ENCODE measurements at regions not wholly inside any gene's neighbourhood (a gene's known extent, or its start where the extent isn't known, plus 50 kb on each side); places are given as distances from the start of the nearest gene placed in this dataset.
"Not testable (repeated sequence)": the region's sequence is repeated elsewhere in the genome, so short reads cannot be mapped to it uniquely, and the experiment has no call there.

GRCh38 chr1:213514408-213515179 lies 463.6 kb downstream of the RPS6KC1 start:
- not testable (repeated sequence) for H3K9me3 ChIP-seq (ENCODE audit: control insufficient read depth in 3 of 3, low read length in 3 of 3); H3K4me3 ChIP-seq (ENCODE audit: low read length in 3 of 3); H3K9ac ChIP-seq (ENCODE audit: low read depth in 1 of 3, low read length in 3 of 3); H3K27ac ChIP-seq (ENCODE audit: low read depth, low read length); H3K36me3 ChIP-seq (ENCODE audit: control insufficient read depth in 3 of 3, insufficient read depth in 3 of 3, low read length in 3 of 3); H3K27me3 ChIP-seq (ENCODE audit: control insufficient read depth in 3 of 3, insufficient read depth in 3 of 3, low read length in 3 of 3); H3K4me1 ChIP-seq (ENCODE audit: control insufficient read depth in 3 of 3, insufficient read depth in 3 of 3, low read length in 3 of 3)

- Histone ChIP-seq H3K4me3 (ENCODE audit: low read length in 3 of 3) (no peak overlapping the region), H3K4me1 (ENCODE audit: control insufficient read depth in 3 of 3, insufficient read depth in 3 of 3, low read length in 3 of 3) (no peaks in the 10 kb centered on the region), H3K27me3 (ENCODE audit: control insufficient read depth in 3 of 3, insufficient read depth in 3 of 3, low read length in 3 of 3) (no peaks in the 10 kb centered on the region), H3K9me3 (ENCODE audit: control insufficient read depth in 3 of 3, low read length in 3 of 3) (peaks cover 0 to 4% (median 0%) of the 10 kb centered on the region in 3 donors), H3K9ac (ENCODE audit: low read depth in 1 of 3, low read length in 3 of 3) (no peak overlapping the region), H3K36me3 (ENCODE audit: control insufficient read depth in 3 of 3, insufficient read depth in 3 of 3, low read length in 3 of 3) (no peaks in the 10 kb centered on the region), H3K27ac (ENCODE audit: low read depth, low read length) (no peak overlapping the region)
Measured at GRCh38 chr1:213519098-213519497, 468.1 kb downstream of the RPS6KC1 start.

- no peaks in the 10 kb centered on the region for H3K4me1 ChIP-seq (ENCODE audit: control insufficient read depth in 3 of 3, insufficient read depth in 3 of 3, low read length in 3 of 3)
- no peaks in the 10 kb centered on the region for H3K36me3 ChIP-seq (ENCODE audit: control insufficient read depth in 3 of 3, insufficient read depth in 3 of 3, low read length in 3 of 3)
- peaks cover 0 to 4% (median 0%) of the 10 kb centered on the region in 3 donors for H3K9me3 ChIP-seq (ENCODE audit: control insufficient read depth in 3 of 3, low read length in 3 of 3)
- no peak overlapping the region for H3K27ac ChIP-seq (ENCODE audit: low read depth, low read length)
- no peaks in the 10 kb centered on the region for H3K27me3 ChIP-seq (ENCODE audit: control insufficient read depth in 3 of 3, insufficient read depth in 3 of 3, low read length in 3 of 3)
- no peak overlapping the region for H3K9ac ChIP-seq (ENCODE audit: low read depth in 1 of 3, low read length in 3 of 3)
- no peak overlapping the region for H3K4me3 ChIP-seq (ENCODE audit: low read length in 3 of 3)
Measured at GRCh38 chr1:213521206-213521605, 466.6 kb upstream of the PROX1 start.

GRCh38 chr1:213523781-213524398 lies 463.9 kb upstream of the PROX1 start:
- Histone ChIP-seq H3K4me3 (ENCODE audit: low read length in 3 of 3) (no peak overlapping the region), H3K9me3 (ENCODE audit: control insufficient read depth in 3 of 3, low read length in 3 of 3) (peaks cover 0 to 4% (median 0%) of the 10 kb centered on the region in 3 donors), H3K4me1 (ENCODE audit: control insufficient read depth in 3 of 3, insufficient read depth in 3 of 3, low read length in 3 of 3) (no peaks in the 10 kb centered on the region), H3K27me3 (ENCODE audit: control insufficient read depth in 3 of 3, insufficient read depth in 3 of 3, low read length in 3 of 3) (no peaks in the 10 kb centered on the region), H3K36me3 (ENCODE audit: control insufficient read depth in 3 of 3, insufficient read depth in 3 of 3, low read length in 3 of 3) (no peaks in the 10 kb centered on the region), H3K27ac (ENCODE audit: low read depth, low read length) (no peak overlapping the region), H3K9ac (ENCODE audit: low read depth in 1 of 3, low read length in 3 of 3) (no peak overlapping the region)

- H3K9me3 ChIP-seq (ENCODE audit: control insufficient read depth in 3 of 3, low read length in 3 of 3), result peaks cover 0 to 4% (median 0%) of the 10 kb centered on the region in 3 donors
- no peak overlapping the region for H3K9ac ChIP-seq (ENCODE audit: low read depth in 1 of 3, low read length in 3 of 3)
- H3K4me3 ChIP-seq (ENCODE audit: low read length in 3 of 3), result no peak overlapping the region
- H3K27ac ChIP-seq (ENCODE audit: low read depth, low read length), result no peak overlapping the region
- H3K36me3 ChIP-seq (ENCODE audit: control insufficient read depth in 3 of 3, insufficient read depth in 3 of 3, low read length in 3 of 3), result no peaks in the 10 kb centered on the region
- no peaks in the 10 kb centered on the region for H3K4me1 ChIP-seq (ENCODE audit: control insufficient read depth in 3 of 3, insufficient read depth in 3 of 3, low read length in 3 of 3)
- no peaks in the 10 kb centered on the region for H3K27me3 ChIP-seq (ENCODE audit: control insufficient read depth in 3 of 3, insufficient read depth in 3 of 3, low read length in 3 of 3)
Measured at GRCh38 chr1:213526306-213526705, 461.5 kb upstream of the PROX1 start.

- no peaks in the 10 kb centered on the region for H3K27me3 ChIP-seq (ENCODE audit: control insufficient read depth in 3 of 3, insufficient read depth in 3 of 3, low read length in 3 of 3)
- H3K9me3 ChIP-seq (ENCODE audit: control insufficient read depth in 3 of 3, low read length in 3 of 3), result no peaks in the 10 kb centered on the region
- H3K4me3 ChIP-seq (ENCODE audit: low read length in 3 of 3), result no peak overlapping the region
- no peak overlapping the region for H3K9ac ChIP-seq (ENCODE audit: low read depth in 1 of 3, low read length in 3 of 3)
- no peaks in the 10 kb centered on the region for H3K36me3 ChIP-seq (ENCODE audit: control insufficient read depth in 3 of 3, insufficient read depth in 3 of 3, low read length in 3 of 3)
- H3K4me1 ChIP-seq (ENCODE audit: control insufficient read depth in 3 of 3, insufficient read depth in 3 of 3, low read length in 3 of 3), result no peaks in the 10 kb centered on the region
- H3K27ac ChIP-seq (ENCODE audit: low read depth, low read length), result no peak overlapping the region
Measured at GRCh38 chr1:213530611-213531320, 457.0 kb upstream of the PROX1 start.

- Histone ChIP-seq H3K9me3 (ENCODE audit: control insufficient read depth in 3 of 3, low read length in 3 of 3) (no peaks in the 10 kb centered on the region), H3K36me3 (ENCODE audit: control insufficient read depth in 3 of 3, insufficient read depth in 3 of 3, low read length in 3 of 3) (no peaks in the 10 kb centered on the region), H3K27ac (ENCODE audit: low read depth, low read length) (no peak overlapping the region), H3K4me3 (ENCODE audit: low read length in 3 of 3) (no peak overlapping the region), H3K4me1 (ENCODE audit: control insufficient read depth in 3 of 3, insufficient read depth in 3 of 3, low read length in 3 of 3) (no peaks in the 10 kb centered on the region), H3K27me3 (ENCODE audit: control insufficient read depth in 3 of 3, insufficient read depth in 3 of 3, low read length in 3 of 3) (no peaks in the 10 kb centered on the region), H3K9ac (ENCODE audit: low read depth in 1 of 3, low read length in 3 of 3) (no peak overlapping the region)
Measured at GRCh38 chr1:213531369-213532310, 456.1 kb upstream of the PROX1 start.

GRCh38 chr1:213533125-213533524 lies 454.6 kb upstream of the PROX1 start:
- H3K4me3 ChIP-seq (ENCODE audit: low read length in 3 of 3), result no peak overlapping the region
- no peaks in the 10 kb centered on the region for H3K4me1 ChIP-seq (ENCODE audit: control insufficient read depth in 3 of 3, insufficient read depth in 3 of 3, low read length in 3 of 3)
- no peaks in the 10 kb centered on the region for H3K9me3 ChIP-seq (ENCODE audit: control insufficient read depth in 3 of 3, low read length in 3 of 3)
- H3K27ac ChIP-seq (ENCODE audit: low read depth, low read length), result no peak overlapping the region
- H3K36me3 ChIP-seq (ENCODE audit: control insufficient read depth in 3 of 3, insufficient read depth in 3 of 3, low read length in 3 of 3), result no peaks in the 10 kb centered on the region
- H3K27me3 ChIP-seq (ENCODE audit: control insufficient read depth in 3 of 3, insufficient read depth in 3 of 3, low read length in 3 of 3), result no peaks in the 10 kb centered on the region
- H3K9ac ChIP-seq (ENCODE audit: low read depth in 1 of 3, low read length in 3 of 3), result no peak overlapping the region

- H3K4me1 ChIP-seq (ENCODE audit: control insufficient read depth in 3 of 3, insufficient read depth in 3 of 3, low read length in 3 of 3), result no peaks in the 10 kb centered on the region
Measured at GRCh38 chr1:213535679-213536078, 452.1 kb upstream of the PROX1 start.

More at GRCh38 chr1:213535679-213536078, 452.1 kb upstream of the PROX1 start:
- Histone ChIP-seq H3K9ac (ENCODE audit: low read depth in 1 of 3, low read length in 3 of 3) (no peak overlapping the region), H3K4me3 (ENCODE audit: low read length in 3 of 3) (no peak overlapping the region), H3K27ac (ENCODE audit: low read depth, low read length) (no peak overlapping the region), H3K36me3 (ENCODE audit: control insufficient read depth in 3 of 3, insufficient read depth in 3 of 3, low read length in 3 of 3) (no peaks in the 10 kb centered on the region), H3K9me3 (ENCODE audit: control insufficient read depth in 3 of 3, low read length in 3 of 3) (no peaks in the 10 kb centered on the region), H3K27me3 (ENCODE audit: control insufficient read depth in 3 of 3, insufficient read depth in 3 of 3, low read length in 3 of 3) (no peaks in the 10 kb centered on the region)

Data from skeletal muscle tissue (tissue), 3 donors.